ENCODE measurements at regions not wholly inside any gene's neighbourhood (a gene's known extent, or its start where the extent isn't known, plus 50 kb on each side); places are given as distances from the start of the nearest gene placed in this dataset.

DNA sequence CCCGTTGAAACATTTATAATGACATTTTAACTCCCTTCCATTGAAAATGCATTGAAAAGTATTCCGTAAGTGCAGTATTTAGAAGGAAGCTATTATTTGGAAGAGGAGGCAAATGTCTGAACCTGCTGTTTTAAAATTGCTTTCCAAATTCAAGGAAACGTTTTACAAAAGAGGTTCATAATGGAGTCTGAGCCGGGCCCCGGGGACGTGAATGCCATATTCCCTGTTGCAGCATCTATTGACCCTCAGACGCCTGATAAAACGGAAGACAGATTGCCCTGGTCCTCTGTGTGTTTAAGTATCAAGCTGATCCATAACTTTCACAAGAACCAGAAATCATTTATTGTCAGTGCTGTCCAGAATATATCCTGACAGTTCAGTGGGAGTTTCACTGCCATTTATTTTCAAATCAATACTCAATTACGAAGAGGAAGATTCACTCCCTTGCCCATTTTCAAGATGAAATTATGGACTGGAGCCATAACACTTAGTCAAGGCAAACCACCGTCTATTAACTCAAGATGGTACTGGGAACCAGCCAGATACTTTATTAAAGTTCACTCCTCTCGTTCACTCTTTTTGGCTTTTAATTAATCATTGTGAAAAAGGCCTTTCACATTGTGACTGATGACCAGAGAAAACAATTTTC is 435.7 kb upstream of the PFKP start:
- Histone ChIP-seq H3K4me1 (ENCODE audit: low read depth) (no peaks in the 10 kb centered on the region), H3K4me3 (no peak overlapping the region), H3K36me3 (ENCODE audit: low read depth) (no peaks in the 10 kb centered on the region), H3K9me3 (peaks cover 31% of the 10 kb centered on the region)
- ATAC-seq: no peak
- no peak for DNase-seq
- TF ChIP-seq, protein P1, sequence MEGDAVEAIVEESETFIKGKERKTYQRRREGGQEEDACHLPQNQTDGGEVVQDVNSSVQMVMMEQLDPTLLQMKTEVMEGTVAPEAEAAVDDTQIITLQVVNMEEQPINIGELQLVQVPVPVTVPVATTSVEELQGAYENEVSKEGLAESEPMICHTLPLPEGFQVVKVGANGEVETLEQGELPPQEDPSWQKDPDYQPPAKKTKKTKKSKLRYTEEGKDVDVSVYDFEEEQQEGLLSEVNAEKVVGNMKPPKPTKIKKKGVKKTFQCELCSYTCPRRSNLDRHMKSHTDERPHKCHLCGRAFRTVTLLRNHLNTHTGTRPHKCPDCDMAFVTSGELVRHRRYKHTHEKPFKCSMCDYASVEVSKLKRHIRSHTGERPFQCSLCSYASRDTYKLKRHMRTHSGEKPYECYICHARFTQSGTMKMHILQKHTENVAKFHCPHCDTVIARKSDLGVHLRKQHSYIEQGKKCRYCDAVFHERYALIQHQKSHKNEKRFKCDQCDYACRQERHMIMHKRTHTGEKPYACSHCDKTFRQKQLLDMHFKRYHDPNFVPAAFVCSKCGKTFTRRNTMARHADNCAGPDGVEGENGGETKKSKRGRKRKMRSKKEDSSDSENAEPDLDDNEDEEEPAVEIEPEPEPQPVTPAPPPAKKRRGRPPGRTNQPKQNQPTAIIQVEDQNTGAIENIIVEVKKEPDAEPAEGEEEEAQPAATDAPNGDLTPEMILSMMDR (IDR thresholded peaks at IDR 0.05): no peak
- intact Hi-C loops (cut with DNase I, micrococcal nuclease): no loop called here

DNA sequence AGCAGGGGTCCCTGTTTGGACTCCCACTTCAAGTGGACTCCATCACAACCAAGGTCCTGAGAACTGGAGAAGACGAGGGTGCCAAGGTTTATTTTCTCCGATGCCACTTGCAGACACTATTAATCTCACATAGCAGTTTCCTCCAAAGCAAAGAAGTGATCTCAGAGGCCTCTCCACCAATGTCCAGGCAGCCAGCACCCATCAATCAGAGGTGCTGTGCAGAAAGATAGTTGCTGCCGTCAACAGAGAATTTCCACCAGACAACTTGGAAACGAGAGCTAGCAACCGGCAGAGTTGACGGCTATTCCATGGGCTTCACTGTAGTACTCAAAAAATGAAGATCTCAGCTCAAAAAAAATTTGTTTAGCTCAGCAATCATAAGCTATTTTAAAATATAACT is 438.6 kb upstream of the PFKP start:
- intact Hi-C loops (cut with DNase I, micrococcal nuclease): no loop called here
- TF ChIP-seq, protein P1 (IDR thresholded peaks at IDR 0.05): no peak
- Histone ChIP-seq H3K4me3 (no peak overlapping the region), H3K4me1 (ENCODE audit: low read depth) (no peaks in the 10 kb centered on the region), H3K9me3 (peaks cover 33% of the 10 kb centered on the region), H3K36me3 (ENCODE audit: low read depth) (no peaks in the 10 kb centered on the region)
- no peak for DNase-seq
- ATAC-seq: no peak

DNA sequence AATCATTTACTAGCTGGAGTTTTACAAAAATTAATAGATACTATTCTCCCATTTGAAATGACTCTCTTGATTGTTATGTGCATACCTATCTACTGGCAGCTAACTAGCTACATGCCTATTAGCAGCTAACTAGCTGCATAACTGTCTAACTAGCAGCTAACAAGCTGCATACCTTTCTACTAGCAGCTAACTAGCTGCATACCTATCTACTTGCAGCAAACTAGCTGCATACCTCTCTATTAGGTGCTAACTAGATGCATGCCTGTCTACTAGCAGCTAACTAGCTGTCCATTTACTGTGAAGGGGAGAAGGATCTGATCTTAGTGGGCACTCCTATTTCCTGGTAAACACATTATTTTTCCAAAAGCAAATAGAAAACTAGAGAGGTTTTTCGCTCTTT is 439.4 kb upstream of the PFKP start:
- intact Hi-C loops (cut with DNase I, micrococcal nuclease): no loop called here
- H3K36me3 ChIP-seq (ENCODE audit: low read depth): no peaks in the 10 kb centered on the region

DNA sequence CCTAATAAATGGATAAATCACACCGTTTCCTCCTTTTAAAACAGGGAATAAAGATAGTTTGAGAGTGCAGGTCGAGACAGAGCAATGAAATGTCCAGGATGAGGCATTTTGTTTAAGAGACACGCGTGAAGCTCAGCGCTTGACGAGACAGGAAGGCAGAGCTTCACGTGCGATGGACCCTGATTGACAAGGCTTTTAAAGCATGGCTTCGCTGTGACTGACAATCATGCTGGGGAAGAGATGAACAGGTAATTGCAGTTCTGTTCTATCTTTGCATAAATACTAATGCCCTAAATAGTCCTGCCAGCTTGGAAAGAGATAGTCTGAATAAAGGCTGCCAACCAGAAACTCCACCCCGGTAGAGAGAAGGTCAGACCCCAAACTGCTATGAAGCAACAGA is 442.3 kb upstream of the PFKP start:
- TF ChIP-seq, protein P1 (IDR thresholded peaks at IDR 0.05): no peak
- ATAC-seq (no peak), DNase-seq (no peak)
- Histone ChIP-seq H3K9me3 (peaks cover 44% of the 10 kb centered on the region), H3K4me3 (no peak overlapping the region), H3K4me1 (ENCODE audit: low read depth) (no peaks in the 10 kb centered on the region), H3K36me3 (ENCODE audit: low read depth) (no peaks in the 10 kb centered on the region)
- intact Hi-C loops (cut with DNase I, micrococcal nuclease): no loop called here

More for the DNA sequence above, 439.4 kb upstream of the PFKP start:
- no peak for DNase-seq
- Histone ChIP-seq H3K4me3 (no peak overlapping the region), H3K9me3 (peaks cover 38% of the 10 kb centered on the region), H3K4me1 (ENCODE audit: low read depth) (no peaks in the 10 kb centered on the region)
- TF ChIP-seq, protein P1 (IDR thresholded peaks at IDR 0.05): no peak
- ATAC-seq: no peak

DNA sequence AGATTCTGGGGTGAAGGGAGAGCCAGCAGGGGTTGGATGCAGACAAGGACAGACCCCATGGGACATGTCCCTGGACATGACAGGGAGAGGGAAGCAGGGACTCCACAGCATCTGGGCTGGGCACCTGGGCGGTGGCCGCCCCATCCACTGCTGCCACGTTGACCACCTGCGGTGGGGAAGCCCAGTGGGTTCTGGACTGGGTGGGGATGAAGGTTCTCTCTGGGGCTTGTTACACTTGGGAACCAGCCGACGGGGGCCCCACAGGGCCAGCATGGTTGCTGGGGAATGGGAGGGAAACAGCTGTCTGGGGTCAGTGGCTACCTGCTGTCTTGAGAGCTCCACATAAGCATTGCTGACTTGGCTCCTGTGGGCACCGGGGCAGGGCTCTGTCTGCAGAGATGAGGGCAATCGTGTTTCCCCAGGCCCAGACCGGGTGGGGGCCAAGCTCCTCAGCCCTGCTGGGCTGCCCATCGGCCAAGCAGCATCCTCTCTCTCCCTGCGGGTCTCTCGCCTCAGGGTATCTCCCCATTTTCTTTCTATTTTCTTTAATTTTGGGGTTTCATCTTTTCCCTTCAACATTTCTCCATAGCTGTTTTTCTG is 443.6 kb upstream of the PFKP start:
- TF ChIP-seq, protein P1 (IDR thresholded peaks at IDR 0.05): no peak
- Histone ChIP-seq H3K4me3 (no peak overlapping the region), H3K36me3 (ENCODE audit: low read depth) (no peaks in the 10 kb centered on the region), H3K4me1 (ENCODE audit: low read depth) (no peaks in the 10 kb centered on the region), H3K9me3 (peaks cover 37% of the 10 kb centered on the region)
- intact Hi-C loops (cut with DNase I, micrococcal nuclease): no loop called here
- ATAC-seq (no peak), DNase-seq (no peak)

Measured in mucosa of descending colon (tissue), 3 donors.